ENCODE measurements at regions not wholly inside any gene's neighbourhood (a gene's known extent, or its start where the extent isn't known, plus 50 kb on each side); places are given as distances from the start of the nearest gene placed in this dataset.

DNA sequence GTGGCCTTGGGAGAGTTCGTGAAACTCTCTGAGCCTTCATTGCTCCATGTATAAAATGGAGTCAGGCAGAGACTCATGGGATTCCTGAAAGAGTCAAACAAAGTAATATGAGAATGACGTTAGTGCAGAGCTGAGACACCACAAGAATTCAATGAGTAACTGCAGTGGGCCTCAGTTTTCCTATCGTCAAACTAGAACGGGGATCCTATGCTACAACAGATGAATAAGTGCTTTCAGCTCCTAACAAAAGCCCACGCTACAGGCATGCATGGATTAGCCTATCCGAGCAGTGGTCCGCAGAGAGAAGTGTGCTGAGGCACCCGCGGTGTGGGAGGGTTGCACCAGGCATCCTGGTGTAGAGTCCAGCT is 124.7 kb downstream of the SYF2 start:
- DNase-seq: no peak
- no peaks in the 10 kb centered on the region for H3K27me3 ChIP-seq
- intact Hi-C loops (cut with DNase I): no loop called here
- H3K27ac ChIP-seq: no peak overlapping the region
- H3K4me3 ChIP-seq (replicated peaks in 1 of 3): no peak overlapping the region
- TF ChIP-seq, protein P1, sequence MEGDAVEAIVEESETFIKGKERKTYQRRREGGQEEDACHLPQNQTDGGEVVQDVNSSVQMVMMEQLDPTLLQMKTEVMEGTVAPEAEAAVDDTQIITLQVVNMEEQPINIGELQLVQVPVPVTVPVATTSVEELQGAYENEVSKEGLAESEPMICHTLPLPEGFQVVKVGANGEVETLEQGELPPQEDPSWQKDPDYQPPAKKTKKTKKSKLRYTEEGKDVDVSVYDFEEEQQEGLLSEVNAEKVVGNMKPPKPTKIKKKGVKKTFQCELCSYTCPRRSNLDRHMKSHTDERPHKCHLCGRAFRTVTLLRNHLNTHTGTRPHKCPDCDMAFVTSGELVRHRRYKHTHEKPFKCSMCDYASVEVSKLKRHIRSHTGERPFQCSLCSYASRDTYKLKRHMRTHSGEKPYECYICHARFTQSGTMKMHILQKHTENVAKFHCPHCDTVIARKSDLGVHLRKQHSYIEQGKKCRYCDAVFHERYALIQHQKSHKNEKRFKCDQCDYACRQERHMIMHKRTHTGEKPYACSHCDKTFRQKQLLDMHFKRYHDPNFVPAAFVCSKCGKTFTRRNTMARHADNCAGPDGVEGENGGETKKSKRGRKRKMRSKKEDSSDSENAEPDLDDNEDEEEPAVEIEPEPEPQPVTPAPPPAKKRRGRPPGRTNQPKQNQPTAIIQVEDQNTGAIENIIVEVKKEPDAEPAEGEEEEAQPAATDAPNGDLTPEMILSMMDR (IDR thresholded peaks at IDR 0.05): no peak
- TF ChIP-seq POLR2A (IDR thresholded peaks at IDR 0.05): no peak
- no peaks in the 10 kb centered on the region for H3K9me3 ChIP-seq
- H3K36me3 ChIP-seq: no peaks in the 10 kb centered on the region
- 84 to 89% methylated on average over 9 of the region's 9 CpGs for WGBS, 2 donors
- no peaks in the 10 kb centered on the region for H3K4me1 ChIP-seq

DNA sequence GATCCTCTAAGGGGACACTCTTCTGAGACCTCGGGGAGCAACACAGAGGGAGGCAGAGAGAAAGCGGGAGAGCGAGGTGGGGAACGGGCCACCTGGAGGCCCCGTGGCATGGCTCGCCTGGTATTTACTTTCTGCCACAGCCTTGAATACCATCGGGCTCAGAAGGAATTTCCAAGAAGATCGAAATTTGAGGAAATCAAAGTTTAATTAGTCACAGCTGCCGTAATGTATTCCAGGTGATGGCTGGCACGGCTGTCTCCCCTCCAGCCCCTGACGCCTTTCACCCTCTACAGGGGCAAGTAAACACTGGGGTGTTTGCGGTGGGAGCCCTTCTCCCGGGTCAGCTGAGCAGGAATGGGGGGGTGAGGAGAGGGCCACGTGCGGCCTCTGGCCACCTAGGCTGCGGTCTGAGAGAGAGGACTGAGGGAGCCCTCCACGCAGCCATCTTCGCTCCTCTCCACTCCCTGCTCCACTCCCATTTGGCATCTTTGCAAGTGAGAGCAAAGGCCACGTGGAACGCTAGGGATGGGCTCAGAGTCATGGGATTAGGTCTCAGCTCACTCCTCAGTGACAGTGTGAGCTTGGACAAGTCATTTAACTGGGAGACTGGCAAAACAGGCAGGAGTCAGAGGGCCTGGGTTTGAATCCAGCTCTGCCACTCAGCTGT is 125.2 kb downstream of the SYF2 start:
- H3K27ac ChIP-seq: no peak overlapping the region
- H3K36me3 ChIP-seq: no peaks in the 10 kb centered on the region
- no peaks in the 10 kb centered on the region for H3K4me1 ChIP-seq
- no peak for DNase-seq
- no peaks in the 10 kb centered on the region for H3K9me3 ChIP-seq
- 75 to 77% methylated on average over 20 of the region's 20 CpGs for WGBS, 2 donors
- H3K27me3 ChIP-seq: no peaks in the 10 kb centered on the region
- intact Hi-C loops (cut with DNase I): no loop called here
- TF ChIP-seq, protein P1 (IDR thresholded peaks at IDR 0.05): no peak
- no peak for TF ChIP-seq POLR2A (IDR thresholded peaks at IDR 0.05)
- H3K4me3 ChIP-seq (replicated peaks in 1 of 3): no peak overlapping the region

DNA sequence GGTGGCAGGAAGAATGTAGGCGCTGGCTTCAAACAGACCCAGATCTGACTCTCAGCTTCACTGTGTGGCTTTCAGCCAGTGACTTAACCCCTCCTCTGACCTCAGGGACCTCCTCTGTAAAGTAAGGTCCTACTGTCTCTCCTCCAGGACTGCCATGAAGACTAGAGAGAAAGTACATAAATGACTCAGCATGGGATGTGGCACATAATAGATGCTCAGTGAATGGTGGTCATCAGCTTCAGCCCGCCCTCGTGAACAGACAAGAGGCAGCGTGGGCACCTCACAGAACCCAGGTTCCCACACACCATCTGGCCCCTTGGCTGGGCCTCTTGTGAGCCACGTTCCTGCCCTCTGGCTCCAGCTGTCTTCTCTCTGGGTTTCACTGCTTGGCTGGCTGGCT is 126.0 kb downstream of the SYF2 start:
- no peak for DNase-seq
- Histone ChIP-seq H3K27ac (no peak overlapping the region), H3K4me3 (replicated peaks in 1 of 3) (no peak overlapping the region), H3K4me1 (no peaks in the 10 kb centered on the region), H3K9me3 (no peaks in the 10 kb centered on the region), H3K36me3 (no peaks in the 10 kb centered on the region), H3K27me3 (no peaks in the 10 kb centered on the region)
- intact Hi-C loops (cut with DNase I): no loop called here
- WGBS, 2 donors: 74 to 75% methylated on average over 3 to 5 of the region's 5 CpGs
- TF ChIP-seq, protein P1 (IDR thresholded peaks at IDR 0.05): no peak
- no peak for TF ChIP-seq POLR2A (IDR thresholded peaks at IDR 0.05)

DNA sequence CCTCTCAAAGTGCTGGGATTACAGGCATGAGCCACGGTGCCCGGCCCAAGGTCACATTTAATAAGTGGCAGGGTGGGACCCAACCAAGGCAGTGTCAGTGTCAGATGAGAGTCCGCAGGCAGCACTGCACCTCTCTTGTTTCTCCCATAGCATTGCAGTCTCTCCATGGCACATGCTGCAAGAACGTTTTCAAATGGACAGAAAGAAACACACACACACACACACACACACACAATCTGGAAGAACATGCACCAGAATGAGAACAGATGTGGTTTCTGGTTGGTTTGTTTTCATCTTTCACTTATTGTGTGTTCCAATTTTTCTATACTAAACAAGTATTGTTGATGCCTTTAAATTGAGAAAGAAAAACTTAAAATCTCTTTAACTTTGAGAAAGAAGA is 126.5 kb downstream of the SYF2 start:
- WGBS, 2 donors: 70 to 84% methylated on average over 4 of the region's 4 CpGs
- no peak overlapping the region for H3K4me3 ChIP-seq (replicated peaks in 1 of 3)
- TF ChIP-seq, protein P1 (IDR thresholded peaks at IDR 0.05): no peak
- no peak for TF ChIP-seq POLR2A (IDR thresholded peaks at IDR 0.05)
- no peaks in the 10 kb centered on the region for H3K9me3 ChIP-seq
- intact Hi-C loops (cut with DNase I): no loop called here
- DNase-seq: no peak
- no peaks in the 10 kb centered on the region for H3K27me3 ChIP-seq
- no peaks in the 10 kb centered on the region for H3K36me3 ChIP-seq
- H3K4me1 ChIP-seq: no peaks in the 10 kb centered on the region
- H3K27ac ChIP-seq: no peak overlapping the region

DNA sequence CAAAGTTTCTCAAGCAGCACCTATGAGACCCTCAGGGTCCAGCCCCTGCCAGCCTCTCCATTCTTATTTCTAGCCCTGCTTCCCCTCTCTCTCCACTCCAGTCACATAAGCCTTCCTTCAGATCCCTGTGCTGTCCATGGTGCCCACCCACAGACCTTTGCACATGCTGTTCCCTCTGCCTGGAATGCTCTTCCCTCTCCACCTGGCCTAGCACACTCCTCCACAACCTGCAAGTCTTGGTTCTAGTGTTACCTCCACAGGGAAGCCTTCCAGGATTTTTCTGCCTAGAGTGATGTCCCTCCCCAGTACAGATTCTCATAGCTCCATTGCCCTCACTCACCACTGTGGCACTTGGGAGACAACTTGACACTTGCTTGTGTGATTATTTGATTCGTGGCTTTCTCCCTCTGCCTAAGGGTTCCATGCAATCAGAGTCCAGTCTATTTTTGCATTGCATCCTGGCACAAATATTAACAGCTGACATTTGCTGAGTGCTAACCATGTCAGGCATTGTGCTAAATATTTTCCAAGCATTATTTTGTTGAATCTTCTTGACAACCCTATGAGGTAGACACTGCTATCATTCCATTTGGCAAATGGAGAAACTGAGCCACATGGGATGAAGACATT is 127.3 kb downstream of the SYF2 start:
- Histone ChIP-seq H3K27ac (no peak overlapping the region), H3K4me3 (replicated peaks in 1 of 3) (no peak overlapping the region), H3K36me3 (no peaks in the 10 kb centered on the region), H3K27me3 (no peaks in the 10 kb centered on the region), H3K9me3 (no peaks in the 10 kb centered on the region), H3K4me1 (no peaks in the 10 kb centered on the region)
- TF ChIP-seq POLR2A (IDR thresholded peaks at IDR 0.05): no peak
- TF ChIP-seq, protein P1 (IDR thresholded peaks at IDR 0.05): no peak
- DNase-seq: no peak
- intact Hi-C loops (cut with DNase I): no loop called here
- whole genome bisulfite sequencing, 2 donors: 47 to 58% methylated on average over 1 of the region's 1 CpG

Measured in thyroid gland (tissue), 4 donors.